ENCODE measurements at regions not wholly inside any gene's neighbourhood (a gene's known extent, or its start where the extent isn't known, plus 50 kb on each side); places are given as distances from the start of the nearest gene placed in this dataset.

DNA sequence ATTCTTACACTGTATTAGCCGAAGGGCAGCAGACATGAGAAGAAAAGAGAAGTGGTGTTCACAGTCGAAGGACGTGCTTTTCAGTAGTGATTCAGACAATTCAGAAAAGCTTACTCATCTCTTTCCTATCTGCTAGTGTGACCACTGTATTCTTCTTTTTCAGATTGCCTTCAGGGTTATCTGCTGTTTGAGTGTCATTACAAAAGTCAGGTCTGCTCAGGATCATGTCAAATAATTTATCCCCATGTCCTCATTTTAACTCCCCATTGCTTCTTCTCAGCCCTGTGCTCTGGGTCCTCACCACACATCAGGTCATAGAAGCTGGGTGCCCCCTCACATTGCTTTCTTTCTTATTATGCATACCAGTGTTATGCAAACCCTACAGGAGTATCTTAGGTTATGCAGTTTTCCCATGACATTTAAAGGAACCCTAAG lies 394.0 kb downstream of the CETN3 start:
- H3K9me3 ChIP-seq (ENCODE audit: control insufficient read depth in 4 of 4, insufficient read depth in 3 of 4, low read length in 3 of 4), result no peaks in the 10 kb centered on the region
- no peaks in the 10 kb centered on the region for H3K36me3 ChIP-seq (ENCODE audit: control insufficient read depth in 4 of 4, insufficient read depth in 4 of 4, low read length in 4 of 4)
- WGBS, 2 donors, result 33 to 39% methylated on average over 3 of the region's 3 CpGs
- peak in 1 of 3 donors; percentile 5 for DNase-seq
- no peaks in the 10 kb centered on the region for H3K4me1 ChIP-seq (ENCODE audit: control insufficient read depth in 5 of 5, insufficient read depth in 5 of 5, low read length in 5 of 5)
- no peaks in the 10 kb centered on the region for H3K27me3 ChIP-seq (ENCODE audit: control insufficient read depth in 3 of 3, insufficient read depth in 3 of 3, low read length in 2 of 3)
- no peak overlapping the region for H3K4me3 ChIP-seq
- peak; percentile 47 for ATAC-seq (ENCODE audit: insufficient read depth, low FRiP score)
- TF ChIP-seq, protein P1, sequence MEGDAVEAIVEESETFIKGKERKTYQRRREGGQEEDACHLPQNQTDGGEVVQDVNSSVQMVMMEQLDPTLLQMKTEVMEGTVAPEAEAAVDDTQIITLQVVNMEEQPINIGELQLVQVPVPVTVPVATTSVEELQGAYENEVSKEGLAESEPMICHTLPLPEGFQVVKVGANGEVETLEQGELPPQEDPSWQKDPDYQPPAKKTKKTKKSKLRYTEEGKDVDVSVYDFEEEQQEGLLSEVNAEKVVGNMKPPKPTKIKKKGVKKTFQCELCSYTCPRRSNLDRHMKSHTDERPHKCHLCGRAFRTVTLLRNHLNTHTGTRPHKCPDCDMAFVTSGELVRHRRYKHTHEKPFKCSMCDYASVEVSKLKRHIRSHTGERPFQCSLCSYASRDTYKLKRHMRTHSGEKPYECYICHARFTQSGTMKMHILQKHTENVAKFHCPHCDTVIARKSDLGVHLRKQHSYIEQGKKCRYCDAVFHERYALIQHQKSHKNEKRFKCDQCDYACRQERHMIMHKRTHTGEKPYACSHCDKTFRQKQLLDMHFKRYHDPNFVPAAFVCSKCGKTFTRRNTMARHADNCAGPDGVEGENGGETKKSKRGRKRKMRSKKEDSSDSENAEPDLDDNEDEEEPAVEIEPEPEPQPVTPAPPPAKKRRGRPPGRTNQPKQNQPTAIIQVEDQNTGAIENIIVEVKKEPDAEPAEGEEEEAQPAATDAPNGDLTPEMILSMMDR (IDR thresholded peaks at IDR 0.05; ENCODE audit: control extremely low read depth, extremely low read depth), result no peak
- no peak overlapping the region for H3K9ac ChIP-seq (ENCODE audit: insufficient read depth in 1 of 2, low read length in 2 of 2)
- H3K27ac ChIP-seq (ENCODE audit: low read depth in 1 of 2, low read length in 1 of 2), result no peak overlapping the region

DNA sequence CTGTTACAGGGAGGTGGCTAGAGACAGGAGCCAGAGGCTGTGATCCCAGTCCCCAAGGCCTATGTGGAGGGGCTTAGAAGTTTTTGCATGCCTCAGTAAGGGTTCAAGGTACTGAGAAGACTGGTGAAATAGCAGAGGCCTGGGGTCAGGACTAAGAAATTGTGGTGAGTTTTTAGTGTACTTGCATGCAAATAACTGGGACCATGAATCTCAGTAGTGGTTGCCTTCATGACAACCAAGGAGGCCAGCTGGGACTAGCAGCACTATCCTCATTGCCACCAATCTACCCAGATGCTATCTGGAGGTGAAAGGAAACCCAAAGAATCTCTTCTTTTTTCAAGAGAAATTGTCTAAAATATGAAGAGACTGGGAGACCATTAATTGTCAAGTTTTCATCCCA lies 395.1 kb downstream of the CETN3 start:
- no peaks in the 10 kb centered on the region for H3K4me1 ChIP-seq (ENCODE audit: control insufficient read depth in 5 of 5, insufficient read depth in 5 of 5, low read length in 5 of 5)
- ATAC-seq (ENCODE audit: insufficient read depth, low FRiP score) (no peak), DNase-seq (no peak)
- no peaks in the 10 kb centered on the region for H3K36me3 ChIP-seq (ENCODE audit: control insufficient read depth in 4 of 4, insufficient read depth in 4 of 4, low read length in 4 of 4)
- H3K27me3 ChIP-seq (ENCODE audit: control insufficient read depth in 3 of 3, insufficient read depth in 3 of 3, low read length in 2 of 3), result no peaks in the 10 kb centered on the region
- H3K4me3 ChIP-seq, result no peak overlapping the region
- no peak overlapping the region for H3K27ac ChIP-seq (ENCODE audit: low read depth in 1 of 2, low read length in 1 of 2)
- no peak overlapping the region for H3K9ac ChIP-seq (ENCODE audit: insufficient read depth in 1 of 2, low read length in 2 of 2)
- TF ChIP-seq, protein P1 (IDR thresholded peaks at IDR 0.05; ENCODE audit: control extremely low read depth, extremely low read depth), result no peak
- no peaks in the 10 kb centered on the region for H3K9me3 ChIP-seq (ENCODE audit: control insufficient read depth in 4 of 4, insufficient read depth in 3 of 4, low read length in 3 of 4)

DNA sequence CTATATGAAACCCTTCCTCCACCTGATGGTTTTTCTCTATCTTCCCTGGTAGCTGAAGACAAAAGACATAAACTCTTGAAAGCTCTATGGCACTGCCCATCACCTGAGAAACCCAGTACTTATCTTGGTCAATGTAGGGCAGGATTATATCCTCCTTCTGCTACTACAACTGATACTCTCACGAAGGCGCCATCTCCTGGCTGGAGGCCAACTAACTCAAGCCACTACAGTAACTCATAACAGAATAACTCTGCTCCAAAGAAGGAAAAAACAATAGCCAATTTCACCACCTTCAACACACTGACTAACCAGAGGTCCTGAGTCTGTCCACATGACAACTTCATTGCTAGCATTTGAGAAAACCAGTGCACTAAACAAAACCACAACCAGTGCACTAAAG lies 409.2 kb downstream of the CETN3 start:
- Histone ChIP-seq H3K9me3 (ENCODE audit: control insufficient read depth in 4 of 4, insufficient read depth in 3 of 4, low read length in 3 of 4) (no peaks in the 10 kb centered on the region), H3K36me3 (ENCODE audit: control insufficient read depth in 4 of 4, insufficient read depth in 4 of 4, low read length in 4 of 4) (no peaks in the 10 kb centered on the region), H3K27ac (ENCODE audit: low read depth in 1 of 2, low read length in 1 of 2) (no peak overlapping the region), H3K4me1 (ENCODE audit: control insufficient read depth in 5 of 5, insufficient read depth in 5 of 5, low read length in 5 of 5) (no peaks in the 10 kb centered on the region), H3K9ac (ENCODE audit: insufficient read depth in 1 of 2, low read length in 2 of 2) (no peak overlapping the region), H3K4me3 (no peak overlapping the region), H3K27me3 (ENCODE audit: control insufficient read depth in 3 of 3, insufficient read depth in 3 of 3, low read length in 2 of 3) (no peaks in the 10 kb centered on the region)
- no peak for DNase-seq
- TF ChIP-seq, protein P1 (IDR thresholded peaks at IDR 0.05; ENCODE audit: control extremely low read depth, extremely low read depth), result no peak
- 90 to 100% methylated on average over 2 of the region's 2 CpGs for WGBS, 2 donors
- no peak for ATAC-seq (ENCODE audit: insufficient read depth, low FRiP score)

DNA sequence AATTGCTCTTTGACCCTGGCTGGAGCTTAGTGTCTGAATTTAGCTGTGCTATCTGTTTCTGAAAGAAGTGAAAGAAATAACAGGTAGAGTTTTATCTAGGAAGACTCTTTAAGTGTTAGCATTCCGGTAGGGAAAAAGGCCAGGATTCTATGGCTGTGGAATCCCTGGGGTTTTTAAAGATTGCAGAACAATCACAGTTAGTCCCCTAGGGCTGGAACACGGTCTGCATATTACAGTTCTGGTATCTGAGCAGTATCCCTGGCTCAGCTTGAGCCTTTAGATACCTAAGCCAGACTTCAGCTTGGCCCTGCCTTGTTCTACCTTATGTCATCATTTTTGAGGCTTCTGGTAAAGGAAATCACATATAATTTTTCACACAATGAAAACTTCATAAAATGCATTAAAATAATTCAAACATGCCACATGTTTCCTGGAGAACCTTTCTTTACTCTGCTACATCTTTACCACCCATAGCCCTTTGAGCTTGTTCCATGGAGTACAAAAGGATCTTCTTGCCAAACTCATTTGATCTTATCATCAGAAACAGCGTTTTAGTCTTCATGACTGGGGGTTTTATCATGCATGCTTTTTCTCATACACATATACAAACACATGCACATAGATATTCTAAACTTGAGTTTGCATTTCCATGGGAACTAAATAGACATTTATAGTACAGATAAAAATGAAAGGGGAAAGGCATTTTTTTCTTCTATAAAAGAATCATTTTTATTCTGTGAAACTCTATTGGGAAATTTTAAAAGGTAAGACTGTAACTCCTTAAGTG lies 410.8 kb downstream of the CETN3 start:
- H3K36me3 ChIP-seq (ENCODE audit: control insufficient read depth in 4 of 4, insufficient read depth in 4 of 4, low read length in 4 of 4), result no peaks in the 10 kb centered on the region
- DNase-seq (no peak), ATAC-seq (ENCODE audit: insufficient read depth, low FRiP score) (no peak)
- TF ChIP-seq, protein P1 (IDR thresholded peaks at IDR 0.05; ENCODE audit: control extremely low read depth, extremely low read depth), result no peak
- H3K4me1 ChIP-seq (ENCODE audit: control insufficient read depth in 5 of 5, insufficient read depth in 5 of 5, low read length in 5 of 5), result no peaks in the 10 kb centered on the region
- H3K27me3 ChIP-seq (ENCODE audit: control insufficient read depth in 3 of 3, insufficient read depth in 3 of 3, low read length in 2 of 3), result no peaks in the 10 kb centered on the region
- H3K4me3 ChIP-seq, result no peak overlapping the region
- H3K9ac ChIP-seq (ENCODE audit: insufficient read depth in 1 of 2, low read length in 2 of 2), result no peak overlapping the region
- H3K9me3 ChIP-seq (ENCODE audit: control insufficient read depth in 4 of 4, insufficient read depth in 3 of 4, low read length in 3 of 4), result no peaks in the 10 kb centered on the region
- no peak overlapping the region for H3K27ac ChIP-seq (ENCODE audit: low read depth in 1 of 2, low read length in 1 of 2)
- 61 to 79% methylated on average over 3 of the region's 3 CpGs for WGBS, 2 donors

All from lung (tissue), 11 donors.